Loucy (cell line): ENCODE measurements at regions not wholly inside any gene's neighbourhood (a gene's known extent, or its start where the extent isn't known, plus 50 kb on each side); places are given as distances from the start of the nearest gene placed in this dataset.

ENCODE experiments used
- H2AFZ ChIP-seq: fragments of 200-600 bp; sonication (generic); 2 replicates; pipeline ENCODE4 v1.6.0; 2016; ENCODE audit warnings: antibody characterized with exemption, mild to moderate bottlenecking, low read length, moderate library complexity
- H3F3A ChIP-seq: fragments of 200-600 bp; 2 replicates; pipeline ENCODE4 v1.6.0; 2016; ENCODE audit warnings: antibody characterized with exemption, low read depth, mild to moderate bottlenecking
- H3K27me3 ChIP-seq: fragments of 200-600 bp; sonication (generic); 2 replicates; pipeline ENCODE4 v1.6.1; 2014; ENCODE audit warnings: low read length, mild to moderate bottlenecking; ENCODE audit not compliant: insufficient read depth, poor library complexity, severe bottlenecking
- H3K36me3 ChIP-seq: fragments of 200-600 bp; sonication (generic); 2 replicates; pipeline ENCODE4 v1.6.1; 2016; ENCODE audit warnings: low read length; ENCODE audit not compliant: insufficient read depth
- H3K4me1 ChIP-seq: fragments of 200-600 bp; sonication (generic); 2 replicates; pipeline ENCODE4 v1.5.1; 2014; ENCODE audit warnings: low read length, mild to moderate bottlenecking; ENCODE audit not compliant: insufficient read depth, poor library complexity, severe bottlenecking
- H3K4me2 ChIP-seq: fragments of 200-600 bp; sonication (generic); 2 replicates; pipeline ENCODE4 v1.6.0; 2014; ENCODE audit warnings: antibody characterized with exemption, low read length, low read depth, mild to moderate bottlenecking; ENCODE audit not compliant: poor library complexity, severe bottlenecking
- H3K4me3 ChIP-seq: fragments of 200-600 bp; sonication (generic); 2 replicates; pipeline ENCODE4 v1.5.1; 2014; ENCODE audit warnings: low read length, mild to moderate bottlenecking, mixed read lengths; ENCODE audit not compliant: poor library complexity, severe bottlenecking
- H3K79me2 ChIP-seq: fragments of 200-600 bp; sonication (generic); 2 replicates; pipeline ENCODE4 v1.6.1; 2014; ENCODE audit warnings: low read length; ENCODE audit not compliant: insufficient read depth
- H3K9ac ChIP-seq: fragments of 200-600 bp; sonication (generic); 2 replicates; pipeline ENCODE4 v1.6.0; 2014; ENCODE audit warnings: mild to moderate bottlenecking, low read depth, low read length, moderate library complexity; ENCODE audit not compliant: poor library complexity, severe bottlenecking
- H3K9me2 ChIP-seq: fragments of 200-600 bp; sonication (generic); replicated peaks from 2 replicates; pipeline ENCODE4 v1.6.1; 2016; ENCODE audit warnings: low read depth, low read length, mixed read lengths
- H3K9me3 ChIP-seq: fragments of 200-600 bp; sonication (generic); 2 replicates; pipeline ENCODE4 v1.6.1; 2014; ENCODE audit warnings: mild to moderate bottlenecking, antibody characterized with exemption, low read length, low read depth; ENCODE audit not compliant: insufficient read depth
- H4K20me1 ChIP-seq: fragments of 200-600 bp; sonication (generic); 2 replicates; pipeline ENCODE4 v1.6.0; 2014; ENCODE audit warnings: antibody characterized with exemption, low read length, mild to moderate bottlenecking; ENCODE audit not compliant: insufficient read depth, poor library complexity, severe bottlenecking
- EZH2phosphoT487 ChIP-seq: fragments of 200-600 bp; IDR thresholded peaks from 2 replicates; pipeline ENCODE4 v1.6.1; 2018; ENCODE audit warnings: antibody characterized with exemption, mild to moderate bottlenecking, moderate library complexity, borderline replicate concordance
- TF ChIP-seq, protein P1 (sequence below): fragments of 200-600 bp; sonication (generic); conservative IDR thresholded peaks from 2 replicates; pipeline ENCODE4 v1.5.1; 2014; ENCODE audit warnings: mild to moderate bottlenecking, antibody characterized with exemption, low read length

- no peaks in the 10 kb centered on the region for H3K36me3 ChIP-seq
- H3K9ac ChIP-seq: no peak overlapping the region
- no peak overlapping the region for H3K4me3 ChIP-seq
- no peaks in the 10 kb centered on the region; the same call in 1 of the 2 replicates for H3K9me3 ChIP-seq
- no peaks in the 10 kb centered on the region for H3F3A ChIP-seq
- no peak overlapping the region for H2AFZ ChIP-seq
- H3K4me1 ChIP-seq: no peaks in the 10 kb centered on the region
- no peaks in the 10 kb centered on the region for H4K20me1 ChIP-seq
- TF ChIP-seq, protein P1, sequence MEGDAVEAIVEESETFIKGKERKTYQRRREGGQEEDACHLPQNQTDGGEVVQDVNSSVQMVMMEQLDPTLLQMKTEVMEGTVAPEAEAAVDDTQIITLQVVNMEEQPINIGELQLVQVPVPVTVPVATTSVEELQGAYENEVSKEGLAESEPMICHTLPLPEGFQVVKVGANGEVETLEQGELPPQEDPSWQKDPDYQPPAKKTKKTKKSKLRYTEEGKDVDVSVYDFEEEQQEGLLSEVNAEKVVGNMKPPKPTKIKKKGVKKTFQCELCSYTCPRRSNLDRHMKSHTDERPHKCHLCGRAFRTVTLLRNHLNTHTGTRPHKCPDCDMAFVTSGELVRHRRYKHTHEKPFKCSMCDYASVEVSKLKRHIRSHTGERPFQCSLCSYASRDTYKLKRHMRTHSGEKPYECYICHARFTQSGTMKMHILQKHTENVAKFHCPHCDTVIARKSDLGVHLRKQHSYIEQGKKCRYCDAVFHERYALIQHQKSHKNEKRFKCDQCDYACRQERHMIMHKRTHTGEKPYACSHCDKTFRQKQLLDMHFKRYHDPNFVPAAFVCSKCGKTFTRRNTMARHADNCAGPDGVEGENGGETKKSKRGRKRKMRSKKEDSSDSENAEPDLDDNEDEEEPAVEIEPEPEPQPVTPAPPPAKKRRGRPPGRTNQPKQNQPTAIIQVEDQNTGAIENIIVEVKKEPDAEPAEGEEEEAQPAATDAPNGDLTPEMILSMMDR: no peak
- no peak for TF ChIP-seq EZH2phosphoT487
- H3K27me3 ChIP-seq: no peaks in the 10 kb centered on the region
- no peaks in the 10 kb centered on the region for H3K9me2 ChIP-seq
- no peak overlapping the region for H3K4me2 ChIP-seq
- H3K79me2 ChIP-seq: no peaks in the 10 kb centered on the region
These were observed 362.4 kb upstream of the KAZN start for GRCh38 chr1:14236097-14236496.

DNA sequence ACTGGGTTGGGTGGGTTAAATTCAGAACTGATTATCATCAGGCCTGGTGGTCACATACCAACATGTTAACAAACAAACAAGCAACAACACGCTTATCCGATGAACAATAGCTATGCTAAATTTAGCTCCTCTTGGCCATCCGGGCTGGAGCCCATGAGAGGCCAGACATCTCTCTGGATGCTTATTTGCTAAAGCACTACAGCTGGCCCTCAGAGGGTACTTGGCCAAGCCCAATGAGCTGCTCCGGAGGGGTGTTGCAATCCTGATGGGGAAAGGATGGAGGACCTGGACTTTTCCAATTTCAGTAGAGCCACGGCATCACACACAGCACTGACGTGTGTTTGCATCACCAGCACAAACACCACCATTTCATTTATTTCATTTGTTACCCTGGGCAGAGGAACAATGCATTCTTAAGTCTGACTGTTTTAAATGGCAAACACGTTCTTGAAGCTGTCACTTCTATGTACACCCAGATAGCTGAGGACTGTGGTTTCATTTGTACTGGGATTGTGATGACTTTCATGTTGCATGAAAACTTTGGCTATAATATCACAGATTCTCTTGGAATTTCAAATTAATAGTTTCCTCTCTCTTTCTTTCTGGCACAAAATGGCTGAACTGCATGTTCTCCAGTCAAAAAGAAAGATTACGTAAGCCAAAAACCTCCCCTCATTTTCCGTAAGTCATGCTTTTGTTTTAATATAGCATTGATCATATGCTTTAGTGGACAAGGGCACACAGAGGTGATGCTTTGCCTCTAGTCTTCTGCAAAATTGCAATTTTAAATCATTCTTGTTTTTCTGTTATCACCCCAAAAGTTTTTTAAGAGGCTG lies 359.8 kb upstream of the KAZN start:
- Histone ChIP-seq H3K27me3 (no peaks in the 10 kb centered on the region), H3K79me2 (no peaks in the 10 kb centered on the region), H3K4me1 (no peaks in the 10 kb centered on the region), H3K4me3 (no peak overlapping the region), H3K4me2 (no peak overlapping the region), H4K20me1 (no peaks in the 10 kb centered on the region), H2AFZ (no peak overlapping the region), H3K9me3 (no peaks in the 10 kb centered on the region; the same call in 1 of the 2 replicates), H3K9ac (no peak overlapping the region), H3K36me3 (no peaks in the 10 kb centered on the region), H3K9me2 (no peaks in the 10 kb centered on the region), H3F3A (no peaks in the 10 kb centered on the region)
- TF ChIP-seq EZH2phosphoT487: no peak
- TF ChIP-seq, protein P1: no peak

DNA sequence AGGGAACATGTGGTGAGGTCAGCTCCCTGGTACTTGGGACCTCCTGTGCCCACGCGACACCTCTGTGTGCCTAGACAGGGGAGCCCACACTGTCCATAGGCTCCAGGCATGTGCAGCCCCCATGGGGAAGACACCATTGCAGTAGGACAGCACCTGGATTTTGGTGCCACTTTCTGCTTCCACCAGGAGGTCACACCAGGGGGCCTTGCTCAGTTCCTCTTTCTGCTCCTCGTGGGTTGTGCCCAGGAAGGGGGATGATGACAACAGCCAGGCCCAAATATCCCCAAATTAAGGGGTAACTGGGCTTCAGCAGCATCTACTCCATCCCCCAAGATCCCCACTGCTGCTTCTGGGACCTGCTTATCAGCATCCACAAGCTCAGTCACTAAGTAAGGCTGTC lies 358.2 kb upstream of the KAZN start:
- H4K20me1 ChIP-seq: no peaks in the 10 kb centered on the region
- no peak for TF ChIP-seq EZH2phosphoT487
- TF ChIP-seq, protein P1: no peak
- H3K36me3 ChIP-seq: no peaks in the 10 kb centered on the region
- no peak overlapping the region for H3K4me2 ChIP-seq
- no peak overlapping the region for H3K9ac ChIP-seq
- no peaks in the 10 kb centered on the region for H3K27me3 ChIP-seq
- H3K4me3 ChIP-seq: no peak overlapping the region
- H3K9me3 ChIP-seq: no peaks in the 10 kb centered on the region
- no peaks in the 10 kb centered on the region for H3K4me1 ChIP-seq
- no peak overlapping the region for H2AFZ ChIP-seq
- no peaks in the 10 kb centered on the region for H3F3A ChIP-seq
- no peaks in the 10 kb centered on the region for H3K9me2 ChIP-seq
- no peaks in the 10 kb centered on the region for H3K79me2 ChIP-seq
